Lower leg skin (tissue), 3 donors: ENCODE measurements at regions not wholly inside any gene's neighbourhood (a gene's known extent, or its start where the extent isn't known, plus 50 kb on each side); places are given as distances from the start of the nearest gene placed in this dataset.

Experiments
- POLR2A ChIP-seq, 2 donors: fragments of 450-650 bp; IDR thresholded peaks; one replicate each; pipeline ENCODE4 v1.6.1; 2016 to 2017; ENCODE audit warnings: antibody characterized with exemption in 2 of 2, mild to moderate bottlenecking in 1 of 2, moderate library complexity in 1 of 2
- TF ChIP-seq, protein P1 (sequence below), 3 donors: fragments of 450-650 bp; IDR thresholded peaks; one replicate each; pipeline ENCODE4 v1.5.1; 2016; ENCODE audit warnings: antibody characterized with exemption in 3 of 3, mild to moderate bottlenecking in 3 of 3, moderate library complexity in 2 of 3

DNA sequence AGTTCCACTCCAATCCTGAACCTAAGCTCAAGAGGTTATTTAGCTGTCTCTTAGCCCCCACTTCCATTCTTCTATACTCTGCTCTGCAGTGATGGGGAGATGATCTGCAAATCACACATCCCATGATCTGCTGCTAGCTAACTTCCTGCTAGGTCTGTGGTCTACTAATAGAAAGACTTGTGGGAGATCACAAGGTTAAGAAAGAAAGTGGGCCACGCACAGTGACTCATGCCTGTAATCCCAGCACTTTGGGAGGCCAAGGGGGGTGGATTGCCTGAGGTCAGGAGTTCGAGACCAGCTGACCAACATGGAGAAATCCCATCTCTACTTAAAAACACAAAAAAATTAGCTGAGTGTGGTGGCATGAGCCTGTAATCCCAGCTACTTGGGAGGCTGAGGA lies 471.1 kb upstream of the NWD2 start:
- TF ChIP-seq, protein P1, sequence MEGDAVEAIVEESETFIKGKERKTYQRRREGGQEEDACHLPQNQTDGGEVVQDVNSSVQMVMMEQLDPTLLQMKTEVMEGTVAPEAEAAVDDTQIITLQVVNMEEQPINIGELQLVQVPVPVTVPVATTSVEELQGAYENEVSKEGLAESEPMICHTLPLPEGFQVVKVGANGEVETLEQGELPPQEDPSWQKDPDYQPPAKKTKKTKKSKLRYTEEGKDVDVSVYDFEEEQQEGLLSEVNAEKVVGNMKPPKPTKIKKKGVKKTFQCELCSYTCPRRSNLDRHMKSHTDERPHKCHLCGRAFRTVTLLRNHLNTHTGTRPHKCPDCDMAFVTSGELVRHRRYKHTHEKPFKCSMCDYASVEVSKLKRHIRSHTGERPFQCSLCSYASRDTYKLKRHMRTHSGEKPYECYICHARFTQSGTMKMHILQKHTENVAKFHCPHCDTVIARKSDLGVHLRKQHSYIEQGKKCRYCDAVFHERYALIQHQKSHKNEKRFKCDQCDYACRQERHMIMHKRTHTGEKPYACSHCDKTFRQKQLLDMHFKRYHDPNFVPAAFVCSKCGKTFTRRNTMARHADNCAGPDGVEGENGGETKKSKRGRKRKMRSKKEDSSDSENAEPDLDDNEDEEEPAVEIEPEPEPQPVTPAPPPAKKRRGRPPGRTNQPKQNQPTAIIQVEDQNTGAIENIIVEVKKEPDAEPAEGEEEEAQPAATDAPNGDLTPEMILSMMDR (IDR thresholded peaks at IDR 0.05): no peak
- no peak for TF ChIP-seq POLR2A (IDR thresholded peaks at IDR 0.05)
